HG02970 (cell line): ENCODE measurements at regions not wholly inside any gene's neighbourhood (a gene's known extent, or its start where the extent isn't known, plus 50 kb on each side); places are given as distances from the start of the nearest gene placed in this dataset.

Source experiments
- ATAC-seq: cut with Tn5 transposase; IDR thresholded peaks from one replicate; pipeline ENCODE4 v1.9.1; 2021; ENCODE audit warnings: mild to moderate bottlenecking, moderate library complexity, moderate number of reproducible peaks; ENCODE audit not compliant: unreplicated experiment, low FRiP score

DNA sequence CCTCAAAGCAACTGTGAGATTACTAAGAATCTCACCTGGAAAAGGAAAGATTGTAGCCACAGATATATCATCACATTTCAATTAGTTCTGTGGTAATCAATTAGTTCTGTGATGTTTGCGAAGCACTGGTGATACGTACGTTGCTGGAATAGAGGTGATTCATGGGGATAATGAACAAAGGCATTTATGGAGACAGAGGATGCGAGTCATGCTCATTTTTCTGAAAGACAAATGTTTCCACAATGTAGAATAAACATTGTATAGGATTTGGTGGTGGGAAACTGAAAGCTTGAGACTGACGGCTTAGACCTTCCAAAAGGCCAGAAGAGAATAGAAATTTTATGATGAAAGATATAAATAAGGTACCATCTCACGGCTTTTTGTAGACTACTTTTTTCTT, 507.3 kb upstream of the TYRP1 start:
- no peak for ATAC-seq

DNA sequence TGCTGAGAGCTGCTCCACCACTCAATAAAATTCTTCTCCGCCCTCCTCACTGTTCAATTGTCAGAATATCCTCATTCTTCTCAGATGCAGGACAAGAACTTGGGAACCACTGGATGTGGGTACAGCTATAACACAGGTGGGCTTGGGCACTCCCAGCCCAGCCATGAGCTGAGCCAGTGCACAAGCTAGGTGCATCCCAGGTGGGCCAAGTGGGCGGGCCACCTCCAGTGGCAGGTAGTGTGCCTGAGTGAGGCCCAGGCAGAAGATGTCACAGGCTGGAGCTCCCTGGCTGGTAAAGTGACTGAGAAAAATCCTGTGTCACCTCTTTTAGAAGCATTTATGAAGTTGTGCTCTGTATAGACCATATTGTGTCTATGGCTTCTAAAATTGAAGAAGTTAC, 501.6 kb upstream of the TYRP1 start:
- ATAC-seq = no peak

DNA sequence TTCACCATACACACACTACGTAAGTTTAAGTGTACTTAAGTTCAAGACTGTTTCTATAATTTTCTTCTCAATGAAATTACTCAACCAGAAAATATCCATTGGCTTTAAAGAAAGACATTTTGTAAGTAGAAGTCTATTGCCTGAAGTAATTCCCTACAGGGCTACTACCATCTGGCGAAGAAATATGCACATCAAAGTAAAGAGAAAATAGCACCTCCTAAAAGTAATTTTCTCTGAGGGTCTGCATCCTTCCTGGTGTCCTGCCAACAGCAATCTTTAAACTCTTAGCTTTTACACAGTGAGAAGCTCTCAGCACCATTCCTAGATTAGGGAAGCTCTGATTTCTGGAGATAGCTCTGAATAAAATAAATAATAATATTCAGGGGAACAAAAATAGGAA, 498.5 kb upstream of the TYRP1 start:
- no peak for ATAC-seq

DNA sequence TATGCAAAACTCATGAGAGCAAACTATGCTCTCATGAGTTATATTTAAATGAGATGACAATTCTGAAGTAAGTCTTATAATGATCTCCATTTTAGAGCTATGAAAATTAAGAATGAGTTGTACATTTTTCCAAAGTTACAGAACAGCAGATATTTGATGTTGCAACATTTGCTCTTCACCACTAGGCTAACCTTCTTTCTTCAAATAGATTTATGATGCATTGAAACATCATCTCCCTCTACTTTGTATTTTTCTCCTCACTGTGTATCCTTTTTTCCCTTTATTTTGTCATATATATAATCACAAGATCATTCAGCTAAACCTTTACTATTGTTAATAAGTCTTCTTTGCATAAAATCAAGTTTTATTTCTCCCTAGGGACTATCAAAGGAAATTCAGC, 497.7 kb upstream of the TYRP1 start:
- no peak for ATAC-seq

DNA sequence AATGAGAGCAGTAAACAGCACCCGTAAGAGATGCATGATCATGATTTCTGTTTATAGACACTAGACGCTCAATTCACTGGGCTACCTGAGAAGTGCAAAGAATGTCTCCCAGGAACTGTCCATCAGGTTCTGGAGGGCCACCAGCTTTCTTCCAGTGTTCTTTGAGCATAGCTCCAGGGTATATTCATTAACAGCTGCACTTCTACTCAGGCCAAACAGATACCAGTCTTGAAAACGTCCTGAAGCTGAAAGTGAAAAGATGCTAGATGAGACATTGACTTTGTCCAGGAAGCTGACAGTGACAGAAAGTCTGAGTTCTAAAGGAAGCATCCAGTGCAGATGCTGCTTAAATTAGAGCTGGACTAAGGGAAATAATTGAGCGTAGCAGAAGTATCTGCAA, 488.7 kb upstream of the TYRP1 start:
- no peak for ATAC-seq

DNA sequence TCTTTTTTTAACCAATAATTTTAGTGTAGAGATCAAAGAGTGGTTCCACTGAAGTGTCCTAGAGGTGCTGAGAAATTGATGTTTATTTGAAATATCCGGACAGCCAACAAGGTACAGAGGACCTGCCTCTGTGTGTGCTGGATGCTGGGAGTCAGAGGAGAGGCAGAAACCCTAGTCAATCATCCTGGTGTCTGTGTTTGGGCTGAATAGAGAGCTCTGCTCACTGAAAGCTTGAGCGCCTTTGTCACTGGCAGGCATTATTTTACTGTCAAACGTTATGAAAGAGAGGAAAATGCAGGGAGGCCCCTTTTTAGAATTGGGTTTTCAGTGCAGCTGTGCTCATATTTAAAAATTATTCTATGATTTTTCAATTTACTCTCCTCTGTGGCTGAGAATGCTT, 480.3 kb upstream of the TYRP1 start:
- no peak for ATAC-seq

DNA sequence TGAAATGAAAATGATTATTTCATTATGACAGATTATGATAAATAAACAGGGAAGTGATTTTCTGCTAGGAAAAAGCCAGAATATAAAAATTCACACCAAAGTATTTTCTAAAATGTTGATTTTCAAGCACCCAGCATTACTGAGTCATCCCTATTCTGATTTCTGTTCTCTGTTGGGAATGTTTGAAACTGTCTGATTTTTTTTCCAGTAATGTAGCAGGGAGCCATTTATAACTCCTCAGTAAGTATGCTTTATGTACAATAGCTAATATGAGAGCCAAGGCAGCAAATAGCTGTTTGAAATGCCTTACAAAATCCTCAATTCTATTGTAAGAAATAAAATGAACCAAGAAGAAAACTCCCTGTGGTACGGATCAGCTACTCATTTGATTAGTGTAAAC, 471.7 kb upstream of the TYRP1 start:
- no peak for ATAC-seq

DNA sequence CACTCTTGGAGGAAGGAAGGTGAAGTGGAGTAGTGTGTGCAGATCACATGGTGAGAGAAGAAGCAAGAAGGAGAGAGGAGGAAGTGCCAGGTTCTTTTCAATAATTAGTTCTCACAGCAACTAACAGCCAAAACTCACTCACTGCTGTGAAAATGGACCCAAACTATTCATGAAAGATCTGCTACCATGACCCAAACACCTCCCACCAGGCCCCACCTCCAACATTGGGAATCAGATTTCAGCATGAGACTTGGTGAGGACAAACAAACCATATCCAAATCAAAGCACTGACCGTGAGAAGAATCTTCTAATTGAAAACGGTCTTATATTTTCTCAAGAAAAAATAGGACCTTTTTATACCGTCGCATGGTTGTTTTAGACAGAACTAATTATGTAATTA, 468.7 kb upstream of the TYRP1 start:
- no peak for ATAC-seq

DNA sequence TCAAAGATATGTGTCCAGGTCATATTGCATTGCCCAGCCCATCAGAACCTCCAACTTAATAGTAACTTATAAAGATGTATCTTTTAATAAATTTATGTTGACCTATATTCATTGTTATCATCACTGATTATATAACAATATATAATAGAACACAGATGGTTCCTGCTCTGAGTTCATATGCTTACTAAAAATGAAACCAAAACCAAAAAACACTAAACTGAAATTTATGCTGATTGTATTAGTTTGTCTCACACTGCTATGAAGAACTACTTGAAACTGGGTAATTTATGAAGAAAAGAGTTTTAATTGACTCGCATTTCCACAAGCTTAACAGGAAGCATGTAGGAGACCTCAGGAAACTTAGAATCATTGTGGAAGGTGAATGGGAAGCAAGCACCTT, 462.5 kb upstream of the TYRP1 start:
- no peak for ATAC-seq

DNA sequence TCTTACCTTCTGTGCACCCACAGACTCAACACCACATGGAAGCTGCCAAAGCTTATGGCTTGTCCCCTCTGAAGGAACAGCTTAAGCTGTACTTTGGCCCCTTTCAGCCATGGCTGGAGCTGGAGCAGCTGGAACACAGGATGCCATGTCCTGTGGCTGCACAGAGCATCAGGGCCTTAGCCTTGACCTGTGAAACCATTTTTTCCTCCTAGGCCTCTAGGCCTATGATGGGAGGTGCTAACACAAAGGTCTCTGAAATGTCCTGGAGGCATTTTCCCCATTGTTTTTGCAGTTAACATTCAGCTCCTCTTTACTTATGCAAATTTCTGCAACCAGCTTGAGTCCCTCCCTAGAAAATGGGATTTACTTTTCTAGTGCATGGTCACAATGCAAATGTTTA, 461.4 kb upstream of the TYRP1 start:
- ATAC-seq = no peak

DNA sequence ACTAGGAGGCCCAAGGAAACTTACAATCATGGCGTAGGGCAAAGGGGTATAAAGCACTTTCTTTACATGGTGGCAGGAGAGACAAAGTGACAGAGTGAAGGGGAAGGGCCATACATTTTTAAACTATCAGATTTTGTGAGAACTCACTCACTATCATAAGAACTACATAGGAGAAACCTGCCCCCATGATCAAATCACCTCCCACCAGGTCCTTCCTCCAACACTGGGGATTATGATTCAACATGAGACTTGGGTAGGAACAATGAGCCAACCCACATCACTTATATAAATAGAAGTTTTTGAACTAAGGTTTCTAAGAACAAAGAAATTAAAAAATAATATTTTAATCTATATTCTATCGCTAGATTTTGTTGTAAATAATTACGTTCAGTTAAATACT, 460.3 kb upstream of the TYRP1 start:
- ATAC-seq = no peak

DNA sequence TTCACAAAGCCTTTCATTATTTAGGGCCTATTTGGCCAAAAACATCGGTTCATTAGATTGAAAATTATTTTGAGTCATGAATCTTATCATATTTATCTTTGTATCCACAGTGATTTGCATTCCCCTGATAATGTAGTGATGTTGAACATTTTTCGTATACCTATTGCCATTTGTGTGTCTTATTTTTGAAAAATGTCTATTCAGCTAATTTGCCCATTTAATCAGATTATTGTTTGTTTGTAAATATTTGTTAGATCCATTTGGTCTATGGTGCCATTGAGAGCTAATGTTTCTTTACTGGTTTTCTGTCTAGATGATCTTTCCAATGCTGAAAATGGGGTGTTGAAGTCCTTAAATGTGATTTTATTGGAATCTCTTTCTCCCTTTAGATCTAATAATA, 439.2 kb upstream of the TYRP1 start:
- no peak for ATAC-seq

DNA sequence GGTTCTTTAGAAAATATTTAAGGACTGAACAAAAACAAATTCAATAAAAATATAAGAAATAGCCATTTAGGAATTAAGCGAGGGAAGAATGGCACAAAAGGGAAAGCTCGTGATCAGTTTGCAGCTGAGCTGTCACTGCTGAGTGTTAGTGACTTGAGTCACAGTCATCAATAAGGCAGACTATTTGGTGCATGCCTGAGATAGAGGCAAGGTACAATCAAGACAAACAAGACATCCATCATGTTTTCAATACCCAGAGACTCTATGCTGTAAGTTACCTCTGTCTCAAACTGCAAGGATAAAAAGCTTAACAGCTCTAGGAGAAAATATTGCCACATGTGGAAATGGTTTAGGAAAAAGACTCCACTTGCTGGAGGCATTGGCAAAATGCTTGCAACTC, 426.4 kb upstream of the TYRP1 start:
- no peak for ATAC-seq

DNA sequence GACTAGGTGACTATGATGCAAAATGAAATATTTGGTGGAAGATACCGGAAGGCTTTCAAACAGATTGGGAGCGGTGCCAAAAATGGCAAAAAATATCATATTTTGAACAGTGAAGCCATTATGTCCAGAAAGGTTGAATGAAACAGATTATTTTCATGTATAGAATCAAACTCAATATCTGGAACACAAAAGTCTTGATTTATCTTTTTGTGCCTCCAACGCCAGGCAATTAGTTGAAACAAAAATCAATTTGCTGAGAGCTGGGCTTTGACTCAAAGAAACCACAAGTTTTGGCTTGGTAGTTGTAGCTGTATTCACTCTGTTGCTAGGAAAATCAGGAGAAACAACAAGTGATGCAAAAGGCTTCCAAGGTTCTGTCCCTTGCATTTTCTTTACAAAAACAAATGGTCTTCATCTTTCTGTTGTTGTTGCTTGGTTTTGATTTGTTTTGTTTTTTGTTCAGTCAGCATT, 421.7 kb upstream of the TYRP1 start:
- ATAC-seq = no peak

DNA sequence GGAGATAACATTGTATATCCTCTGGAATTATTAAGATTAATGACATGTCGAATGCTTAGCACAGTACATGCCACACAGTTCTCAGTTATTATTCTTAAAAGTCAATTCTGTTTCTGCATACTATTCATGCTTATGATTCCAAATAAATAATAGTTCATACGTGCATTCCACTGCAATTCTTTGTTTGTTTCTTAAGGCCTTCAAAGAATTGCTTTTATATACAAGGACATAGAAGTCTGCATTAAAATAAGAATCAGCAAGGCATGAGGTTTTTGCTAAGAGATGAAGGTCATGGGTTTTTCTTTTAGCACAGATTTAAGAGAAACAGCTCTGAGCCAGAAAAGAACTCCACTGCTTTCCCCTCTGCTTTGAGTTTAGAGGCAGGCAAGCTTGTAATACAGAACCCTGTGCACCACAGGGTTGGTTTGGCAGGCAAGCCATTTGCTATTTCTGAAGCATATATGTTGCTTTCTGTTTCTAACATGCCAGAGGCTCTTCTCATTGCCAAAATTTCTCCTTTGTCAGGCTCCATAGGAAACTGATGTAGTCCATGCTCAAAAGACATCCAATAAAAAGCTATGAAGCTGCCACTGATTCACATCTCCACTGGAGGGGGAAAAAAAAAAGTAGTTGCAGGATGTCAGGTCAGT, 420.6 kb upstream of the TYRP1 start:
- no peak for ATAC-seq

DNA sequence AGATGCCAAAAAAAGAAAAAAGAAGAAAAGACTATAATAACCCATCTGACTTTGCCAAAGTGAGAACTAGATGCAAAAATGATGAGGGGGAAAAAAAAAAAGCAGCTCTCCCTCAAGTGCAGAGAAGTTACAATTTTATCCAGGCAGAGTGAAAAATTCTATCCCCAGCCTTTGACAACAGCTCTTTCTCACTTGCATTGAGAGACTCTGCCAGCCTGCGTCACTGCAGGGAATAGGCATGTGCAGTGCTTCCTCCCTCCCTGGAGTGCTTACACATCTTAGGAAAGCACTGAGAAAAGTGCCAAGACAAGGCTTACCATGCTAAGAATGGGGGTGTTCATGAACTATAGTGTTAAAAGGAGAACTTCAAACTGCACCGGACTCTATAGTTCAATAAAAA, 418.6 kb upstream of the TYRP1 start:
- ATAC-seq = no peak

DNA sequence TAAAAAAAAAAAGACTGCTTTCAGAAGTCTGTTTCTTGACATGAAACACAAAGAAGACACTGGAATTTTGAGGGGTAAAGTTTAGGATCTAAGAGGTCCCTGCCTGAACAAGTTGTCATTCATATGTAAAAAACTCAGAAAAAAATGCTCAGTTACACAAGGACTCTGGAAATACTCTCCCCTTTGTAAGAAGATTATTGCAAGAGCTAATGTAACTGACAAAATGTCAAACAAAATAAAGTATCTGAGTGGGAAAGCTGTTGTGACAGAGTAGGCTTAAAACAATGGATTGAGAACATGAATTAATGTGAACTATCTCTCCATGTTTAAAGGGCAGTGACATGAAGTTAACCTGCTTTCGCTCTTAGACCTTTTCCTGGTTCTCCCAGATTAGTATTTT, 416.7 kb upstream of the TYRP1 start:
- no peak for ATAC-seq

DNA sequence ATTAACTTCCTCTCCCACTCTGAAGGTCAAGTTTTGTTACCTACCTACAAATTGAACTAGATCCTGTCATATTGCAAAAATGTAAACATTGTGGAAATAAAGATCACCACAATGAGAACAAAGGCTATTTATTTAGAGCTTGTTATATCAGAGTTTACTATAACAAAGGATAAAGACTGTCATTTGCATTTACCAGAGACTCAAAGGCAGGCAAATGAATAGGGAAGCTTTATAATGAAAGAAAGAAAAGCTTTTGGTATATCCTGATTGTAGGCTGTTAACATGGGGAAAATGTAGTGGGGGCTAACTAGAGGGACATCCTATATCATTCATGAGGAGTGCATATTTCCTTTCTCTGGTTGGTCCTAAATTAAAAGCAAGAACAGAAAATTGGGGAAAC, 403.5 kb upstream of the TYRP1 start:
- ATAC-seq = no peak

DNA sequence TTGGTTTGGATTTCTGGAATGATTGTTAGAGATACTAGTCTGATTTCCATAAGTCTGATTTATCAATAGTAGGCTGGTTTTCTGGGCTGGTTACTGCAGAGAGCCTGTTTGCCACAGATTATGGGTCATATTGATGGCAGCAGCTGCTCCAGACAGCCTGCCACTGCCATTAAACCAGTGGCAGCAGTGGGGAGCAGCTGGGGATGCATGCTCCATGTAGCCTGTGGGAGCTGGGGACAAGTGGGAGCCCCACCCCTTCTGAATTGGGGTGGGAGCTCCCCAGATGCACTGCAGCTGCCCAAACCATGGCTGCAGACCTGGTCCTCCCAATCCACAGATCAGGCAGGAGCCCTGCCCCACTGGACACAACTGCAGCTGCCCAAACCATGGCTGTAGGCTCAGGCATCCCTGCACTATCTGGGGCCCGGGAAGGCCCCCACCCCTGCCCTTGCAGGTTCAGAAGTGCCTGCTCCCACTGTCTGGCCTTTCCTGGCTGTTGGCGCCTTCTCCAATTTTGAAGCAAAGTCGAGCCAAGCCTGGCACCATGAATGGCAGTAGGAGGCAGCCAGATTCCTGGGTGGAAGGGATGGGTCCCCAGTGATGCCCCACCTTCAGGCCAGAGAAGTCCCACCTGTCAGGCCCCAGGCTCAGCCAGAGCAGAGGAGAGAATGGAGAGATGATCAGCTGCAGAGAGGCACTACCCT, 402.9 kb upstream of the TYRP1 start:
- no peak for ATAC-seq

DNA sequence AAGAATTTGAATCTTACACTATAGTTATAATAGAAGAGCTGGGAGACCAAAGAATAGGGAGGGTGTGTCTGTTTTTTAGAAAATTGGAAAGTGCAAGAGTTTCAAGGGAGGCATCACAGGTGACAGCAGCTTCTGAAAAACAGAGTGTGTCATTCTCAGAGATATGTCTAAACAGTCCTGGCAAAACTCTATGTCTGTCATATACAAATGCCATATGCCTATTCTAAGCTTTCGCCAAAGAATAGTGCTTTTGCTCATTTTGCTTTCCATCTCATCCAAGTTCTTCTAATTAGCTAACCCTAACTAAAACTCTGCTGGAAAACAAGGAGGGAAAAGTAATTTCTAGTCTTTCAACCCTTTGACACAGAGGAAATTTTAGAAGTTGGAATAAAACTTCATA, 388.0 kb upstream of the TYRP1 start:
- ATAC-seq = no peak

DNA sequence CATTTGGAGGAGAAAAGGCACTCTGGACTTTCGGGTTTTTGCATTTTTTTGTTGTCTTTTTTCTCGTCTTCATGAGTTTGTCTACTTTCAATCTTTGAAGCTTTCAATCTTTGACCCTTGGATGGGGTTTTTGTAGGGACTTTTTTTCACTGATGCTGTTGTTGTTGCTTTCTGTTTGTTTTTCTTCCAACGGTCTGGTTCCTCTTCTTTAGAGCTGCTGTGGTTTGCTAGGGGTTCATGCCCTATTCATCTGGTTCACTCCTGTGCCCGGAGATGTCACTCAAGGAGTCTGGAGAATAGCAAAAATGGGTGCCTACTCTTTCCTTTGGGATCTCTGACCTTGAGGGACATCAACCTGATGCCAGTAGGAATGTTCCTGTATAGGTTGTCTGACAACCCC, 378.6 kb upstream of the TYRP1 start:
- ATAC-seq = no peak
